HEK293T (cell line): ENCODE measurements at regions not wholly inside any gene's neighbourhood (a gene's known extent, or its start where the extent isn't known, plus 50 kb on each side); places are given as distances from the start of the nearest gene placed in this dataset.

ENCODE experiments used
- CTCF ChIA-PET: fragments of 350-600 bp; formaldehyde crosslinking; extraction: SDS; loops from one replicate; lab custom pipeline; 2021; ENCODE audit warnings: antibody characterized with exemption, inconsistent platforms; lab: Yijun Ruan, JAX
- POLR2A ChIA-PET: fragments of 350-600 bp; formaldehyde crosslinking; extraction: SDS; loops from one replicate; lab custom pipeline; 2020; ENCODE audit warnings: antibody characterized with exemption, inconsistent platforms; lab: Yijun Ruan, JAX
- DNase-seq: peaks from one replicate; pipeline ENCODE4 v3.0.0; 2012; ENCODE audit warnings: mixed read lengths; ENCODE audit errors: extremely low spot score
- ARNT ChIP-seq: fragments of 450-650 bp; IDR thresholded peaks from 2 replicates; pipeline ENCODE4 v1.6.1; 2017; ENCODE audit warnings: mild to moderate bottlenecking
- BHLHE40 ChIP-seq: fragments of 450-650 bp; IDR thresholded peaks from 2 replicates; pipeline ENCODE4 v1.6.1; 2016; ENCODE audit warnings: mild to moderate bottlenecking, moderate library complexity, borderline replicate concordance
- CTBP1 ChIP-seq: fragments of 450-650 bp; IDR thresholded peaks from 2 replicates; pipeline ENCODE4 v1.6.1; 2016; ENCODE audit warnings: borderline replicate concordance
- ELF4 ChIP-seq: fragments of 450-650 bp; IDR thresholded peaks from 2 replicates; pipeline ENCODE4 v1.6.1; 2017; ENCODE audit warnings: antibody characterized with exemption
- FOXA1 ChIP-seq: fragments of 450-650 bp; IDR thresholded peaks from 2 replicates; pipeline ENCODE4 v1.6.1; 2016; ENCODE audit warnings: mild to moderate bottlenecking
- FOXK2 ChIP-seq: fragments of 450-650 bp; IDR thresholded peaks from 2 replicates; pipeline ENCODE4 v1.6.1; 2016; ENCODE audit warnings: mild to moderate bottlenecking
- FOXM1 ChIP-seq: fragments of 450-650 bp; IDR thresholded peaks from 2 replicates; pipeline ENCODE4 v1.6.1; 2017; ENCODE audit warnings: mild to moderate bottlenecking, borderline replicate concordance
- HDGF ChIP-seq: fragments of 450-650 bp; IDR thresholded peaks from 2 replicates; pipeline ENCODE4 v1.6.1; 2017; ENCODE audit warnings: antibody characterized with exemption, borderline replicate concordance
- L3MBTL2 ChIP-seq: fragments of 450-650 bp; conservative IDR thresholded peaks from 2 replicates; pipeline ENCODE4 v1.6.1; 2016; ENCODE audit warnings: mild to moderate bottlenecking
- LEF1 ChIP-seq: fragments of 450-650 bp; IDR thresholded peaks from 2 replicates; pipeline ENCODE4 v1.6.1; 2017; ENCODE audit warnings: mild to moderate bottlenecking, borderline replicate concordance
- NFRKB ChIP-seq: fragments of 450-650 bp; IDR thresholded peaks from 2 replicates; pipeline ENCODE4 v1.6.1; 2016; ENCODE audit warnings: mild to moderate bottlenecking, moderate library complexity
- SP1 ChIP-seq: fragments of 450-650 bp; IDR thresholded peaks from 2 replicates; pipeline ENCODE4 v1.6.1; 2017
- SUZ12 ChIP-seq: fragments of 450-650 bp; IDR thresholded peaks from 2 replicates; pipeline ENCODE4 v1.6.1; 2016; ENCODE audit warnings: mild to moderate bottlenecking
- TARDBP ChIP-seq: fragments of 450-650 bp; IDR thresholded peaks from 2 replicates; pipeline ENCODE4 v1.6.1; 2016
- ZNF384 ChIP-seq: fragments of 450-650 bp; IDR thresholded peaks from 2 replicates; pipeline ENCODE4 v1.6.1; 2016
- TF ChIP-seq, protein P1 (sequence below): fragments of 450-650 bp; IDR thresholded peaks from 2 replicates; pipeline ENCODE4 v1.6.1; 2016

DNA sequence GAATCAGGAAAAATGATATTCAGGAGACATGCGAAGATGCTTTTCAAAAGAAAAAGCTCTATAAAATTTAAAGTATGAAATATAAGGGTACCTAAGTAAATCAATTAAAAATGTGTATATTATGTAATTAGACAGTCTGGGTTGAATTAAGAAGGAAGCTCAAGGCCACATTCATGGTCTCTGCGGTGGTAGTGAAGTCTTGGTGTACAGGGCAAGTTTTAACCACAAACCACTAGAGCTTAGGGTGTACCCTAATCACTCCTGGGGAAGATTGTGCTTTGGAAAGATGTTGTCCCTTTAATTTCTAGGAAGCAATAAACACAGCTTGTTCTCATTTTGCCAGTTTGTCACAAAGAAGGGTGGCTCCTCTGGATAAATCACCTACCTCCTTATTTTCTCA, 287.2 kb upstream of the ZNF608 start:
- no peak for TF ChIP-seq TARDBP
- TF ChIP-seq ELF4: no peak
- no peak for TF ChIP-seq FOXA1
- TF ChIP-seq HDGF: no peak
- TF ChIP-seq SUZ12: no peak
- no peak for TF ChIP-seq NFRKB
- no peak for TF ChIP-seq L3MBTL2
- TF ChIP-seq ARNT: no peak
- TF ChIP-seq ZNF384: no peak
- TF ChIP-seq LEF1: no peak
- TF ChIP-seq FOXK2: no peak
- TF ChIP-seq SP1: no peak
- TF ChIP-seq FOXM1: no peak
- no peak for TF ChIP-seq BHLHE40
- TF ChIP-seq, protein P1, sequence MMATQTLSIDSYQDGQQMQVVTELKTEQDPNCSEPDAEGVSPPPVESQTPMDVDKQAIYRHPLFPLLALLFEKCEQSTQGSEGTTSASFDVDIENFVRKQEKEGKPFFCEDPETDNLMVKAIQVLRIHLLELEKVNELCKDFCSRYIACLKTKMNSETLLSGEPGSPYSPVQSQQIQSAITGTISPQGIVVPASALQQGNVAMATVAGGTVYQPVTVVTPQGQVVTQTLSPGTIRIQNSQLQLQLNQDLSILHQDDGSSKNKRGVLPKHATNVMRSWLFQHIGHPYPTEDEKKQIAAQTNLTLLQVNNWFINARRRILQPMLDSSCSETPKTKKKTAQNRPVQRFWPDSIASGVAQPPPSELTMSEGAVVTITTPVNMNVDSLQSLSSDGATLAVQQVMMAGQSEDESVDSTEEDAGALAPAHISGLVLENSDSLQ: no peak
- TF ChIP-seq CTBP1: no peak
- POLR2A ChIA-PET: interaction anchor here (0.6 to 1.1 kb wide), 2 partner anchors 10 to 18 kb away, joined by 3 read pairs; no protein-coding TSS in a partner anchor
- CTCF ChIA-PET: no interaction called here
- no peak for DNase-seq

DNA sequence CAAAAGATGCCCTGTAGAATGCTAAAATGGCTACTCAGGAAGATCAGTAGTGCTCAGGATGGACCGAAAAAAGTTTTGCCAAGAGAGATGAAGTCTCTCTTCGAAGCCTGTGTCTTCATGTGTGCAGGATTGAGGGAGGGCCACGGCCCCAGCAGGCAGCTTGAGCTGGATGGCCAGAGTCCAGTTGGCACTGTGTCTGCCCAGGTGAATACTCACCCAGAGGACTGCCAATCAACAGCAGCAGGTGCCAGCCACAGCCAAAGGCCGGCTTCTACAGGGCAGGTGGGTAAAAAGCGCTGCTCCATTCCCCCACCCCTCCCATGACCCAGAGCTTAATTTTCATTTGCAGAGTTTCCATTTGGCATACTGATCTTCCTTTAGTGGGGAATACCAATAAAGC, 287.9 kb upstream of the ZNF608 start:
- POLR2A ChIA-PET: interaction anchor here (1.1 kb wide), 1 partner anchor 9 kb away, joined by 3 read pairs; no protein-coding TSS in a partner anchor
- TF ChIP-seq CTBP1 (no peak), ARNT (no peak), FOXA1 (no peak)
- no peak for DNase-seq
- CTCF ChIA-PET: no interaction called here

DNA sequence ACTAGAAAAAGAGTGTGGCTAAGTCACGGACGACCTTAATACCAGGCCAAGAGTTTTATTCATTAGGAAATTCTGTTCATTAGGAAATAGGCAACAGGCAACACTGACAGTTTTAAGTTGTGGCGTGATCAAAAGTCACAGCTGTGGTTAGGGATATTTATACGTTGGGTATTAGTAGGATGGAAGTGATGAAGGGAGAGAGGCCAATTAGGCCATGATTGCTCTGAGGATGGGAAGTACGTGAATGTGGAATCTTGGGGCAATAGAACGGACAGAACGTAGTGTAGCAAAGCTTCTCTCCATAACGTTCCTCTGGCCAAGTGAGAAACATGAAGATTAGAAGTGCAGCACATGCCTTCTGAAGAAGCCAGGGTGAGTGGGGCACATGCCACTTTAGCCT, 290.1 kb upstream of the ZNF608 start:
- DNase-seq: no peak
- TF ChIP-seq ZNF384: no peak
- no peak for TF ChIP-seq NFRKB
- no peak for TF ChIP-seq SUZ12
- TF ChIP-seq HDGF: no peak
- TF ChIP-seq TARDBP: no peak
- TF ChIP-seq L3MBTL2: no peak
- TF ChIP-seq LEF1: no peak
- TF ChIP-seq, protein P1: no peak
- TF ChIP-seq FOXM1: no peak
- no peak for TF ChIP-seq ELF4
- TF ChIP-seq FOXK2: no peak
- no peak for TF ChIP-seq SP1
- no peak for TF ChIP-seq BHLHE40
- no peak for TF ChIP-seq ARNT
- TF ChIP-seq FOXA1: no peak
- no peak for TF ChIP-seq CTBP1
- ChIA-PET POLR2A (interaction anchor here (1.2 kb wide), 1 partner anchor 9 kb away, joined by 3 read pairs; no protein-coding TSS in a partner anchor), CTCF (no interaction called here)

DNA sequence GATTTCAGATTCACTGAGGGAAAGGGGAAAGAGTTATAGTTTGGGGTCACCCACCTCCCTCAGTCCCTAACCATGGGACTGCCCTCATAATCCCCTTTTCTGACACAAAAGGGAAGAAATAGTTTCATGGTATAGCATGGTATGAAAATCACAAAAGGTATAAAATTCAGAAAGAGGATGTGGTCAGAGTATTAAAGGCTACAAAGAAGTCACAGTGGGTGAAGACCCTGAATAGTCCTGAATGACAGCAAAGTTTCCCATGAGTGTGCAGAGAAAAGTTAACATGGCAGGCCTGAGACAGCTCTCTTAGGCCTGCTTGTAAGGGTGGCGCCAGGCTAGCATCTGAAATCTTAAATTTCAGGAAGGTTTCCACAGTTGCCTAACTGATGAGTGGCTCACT, 290.6 kb upstream of the ZNF608 start:
- DNase-seq: no peak
- ChIA-PET POLR2A (interaction anchor here (1.2 kb wide), 1 partner anchor 10 kb away, joined by 3 read pairs; no protein-coding TSS in a partner anchor), CTCF (no interaction called here)

DNA sequence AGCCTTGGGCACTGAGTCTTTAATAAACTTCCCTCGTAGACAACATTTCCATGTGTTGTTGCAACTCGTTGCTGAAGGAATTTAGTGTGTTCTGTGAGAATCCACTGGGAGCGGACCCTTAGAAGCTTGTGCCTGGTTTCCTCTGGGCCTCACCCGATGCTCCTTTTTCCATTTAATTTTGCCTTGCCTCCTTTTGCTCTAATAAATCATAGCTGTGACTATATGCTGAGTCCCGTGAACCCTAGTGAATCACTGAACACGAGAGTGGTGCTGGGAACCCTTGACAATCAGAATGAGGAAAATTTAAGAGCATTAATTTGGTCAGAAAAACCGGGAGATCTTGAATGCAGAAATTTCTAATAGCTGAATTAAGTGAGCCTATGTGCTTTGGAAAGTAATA, 291.1 kb upstream of the ZNF608 start:
- no peak for DNase-seq
- ChIA-PET CTCF (no interaction called here), POLR2A (no interaction called here)
- TF ChIP-seq L3MBTL2 (no peak), ZNF384 (no peak), SUZ12 (no peak), HDGF (no peak), FOXA1 (no peak), TARDBP (no peak), ARNT (no peak), NFRKB (no peak), LEF1 (no peak), ELF4 (no peak), CTBP1 (no peak), FOXK2 (no peak), FOXM1 (no peak), BHLHE40 (no peak), SP1 (no peak)
- TF ChIP-seq, protein P1: no peak

More for the DNA sequence above, 290.6 kb upstream of the ZNF608 start:
- no peak for TF ChIP-seq FOXM1
- no peak for TF ChIP-seq NFRKB
- TF ChIP-seq, protein P1: no peak
- TF ChIP-seq SP1: no peak
- no peak for TF ChIP-seq L3MBTL2
- no peak for TF ChIP-seq CTBP1
- TF ChIP-seq ELF4: no peak
- no peak for TF ChIP-seq SUZ12
- no peak for TF ChIP-seq TARDBP

DNA sequence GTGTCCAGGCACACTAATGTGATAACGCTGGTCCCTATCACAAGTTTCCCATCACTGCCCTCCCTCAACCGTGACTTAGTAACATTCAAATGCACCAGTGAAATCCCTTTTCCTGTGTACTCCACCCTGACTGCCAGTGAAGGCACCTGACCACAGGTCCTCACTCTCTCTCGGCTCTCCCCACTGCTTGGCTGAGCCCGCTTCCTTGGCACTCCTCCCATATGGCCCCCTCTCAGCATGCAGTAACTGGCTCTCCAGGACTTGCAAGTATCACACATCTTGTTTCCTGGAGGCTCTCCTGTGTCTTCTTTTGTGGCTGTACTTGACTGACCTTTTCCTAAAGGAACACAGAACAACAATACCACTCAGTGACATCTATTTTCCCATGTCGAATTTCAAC, 292.0 kb upstream of the ZNF608 start:
- POLR2A ChIA-PET: no interaction called here
- no peak for TF ChIP-seq L3MBTL2
- TF ChIP-seq FOXM1: no peak
- TF ChIP-seq HDGF: no peak
- TF ChIP-seq LEF1: no peak
- no peak for TF ChIP-seq ARNT
- TF ChIP-seq FOXK2: no peak
- TF ChIP-seq TARDBP: no peak
- no peak for TF ChIP-seq FOXA1
- TF ChIP-seq CTBP1: no peak
- TF ChIP-seq BHLHE40: no peak
- no peak for TF ChIP-seq SUZ12
- DNase-seq: no peak
- CTCF ChIA-PET: no interaction called here
